Left lung (tissue), 4 donors: ENCODE measurements at regions not wholly inside any gene's neighbourhood (a gene's known extent, or its start where the extent isn't known, plus 50 kb on each side); places are given as distances from the start of the nearest gene placed in this dataset.

Source experiments
- ATAC-seq: fragments of 200-7000 bp; cut with Tn5 transposase; one replicate; pipeline ENCODE4 v1.9.1; 2020; ENCODE audit warnings: moderate library complexity
- DNase-seq, 4 donors: peaks; one replicate each; pipeline ENCODE4 v3.0.0-alpha.2; 2013 to 2020
- H3K27ac ChIP-seq, 2 donors: fragments of 200-600 bp; sonication (generic) in 1 of 2; one replicate each; pipeline versions ENCODE4 v1.5.0 to v1.8.0; 2020 to 2021
- H3K27me3 ChIP-seq, 2 donors: fragments of 200-600 bp; sonication (generic) in 1 of 2; one replicate each; pipeline versions ENCODE4 v1.5.0 to v1.8.0; 2020 to 2021
- H3K36me3 ChIP-seq, 2 donors: fragments of 200-600 bp; sonication (generic) in 1 of 2; one replicate each; pipeline versions ENCODE4 v1.5.0 to v1.8.0; 2020 to 2021
- H3K4me1 ChIP-seq, 2 donors: fragments of 200-600 bp; one replicate each; pipeline ENCODE4 v1.8.0; 2021
- H3K4me3 ChIP-seq, 2 donors: fragments of 200-600 bp; sonication (generic) in 1 of 2; one replicate each; pipeline versions ENCODE4 v1.5.0 to v1.8.0; 2020 to 2021; ENCODE audit warnings: mild to moderate bottlenecking in 1 of 2
- H3K9me3 ChIP-seq, 2 donors: fragments of 200-600 bp; sonication (generic) in 1 of 2; one replicate each; pipeline versions ENCODE4 v1.5.0 to v1.8.0; 2020 to 2021
- CTCF ChIP-seq, 2 donors: fragments of 200-600 bp; sonication (generic) in 1 of 2; IDR thresholded peaks; one replicate each; pipeline versions ENCODE4 v1.5.0 to v1.8.0; 2021; ENCODE audit warnings: antibody characterized with exemption in 2 of 2
- intact Hi-C, 2 donors: fragments of 100-400 bp; cut with DNase I; formaldehyde crosslinking; loops; one replicate each; pipeline versions ENCODE4 v1.11.2 to v1.14.2; 2022
- donor health status: DM: no; HTN: yes; CAD: no.
- donor health status: DM: no; HTN: no; CAD: no.

DNA sequence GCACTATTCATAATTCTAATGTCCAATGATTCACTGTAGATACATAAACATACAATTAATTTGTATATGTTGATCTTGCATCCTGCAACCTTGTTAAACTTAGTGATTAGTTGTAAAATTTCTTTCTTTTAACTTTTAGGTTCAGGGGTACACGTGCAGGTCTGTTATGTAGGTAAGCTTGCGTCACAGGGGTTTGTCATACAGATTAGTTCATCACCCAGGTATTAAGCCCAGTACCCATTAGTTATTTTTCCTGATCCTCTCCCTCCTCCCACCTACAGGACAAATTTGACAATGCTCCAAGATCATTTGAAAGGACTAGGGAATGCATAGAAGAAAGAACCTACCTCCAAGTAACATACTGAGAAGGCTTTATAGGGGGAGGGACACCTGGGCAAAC, 290.1 kb downstream of the SRBD1 start:
- Histone ChIP-seq H3K27me3 (no peaks in the 10 kb centered on the region), H3K4me1 (no peaks in the 10 kb centered on the region), H3K36me3 (no peaks in the 10 kb centered on the region), H3K27ac (no peak overlapping the region), H3K9me3 (peaks cover 0 to 6% of the 10 kb centered on the region in 2 donors), H3K4me3 (no peak overlapping the region)
- DNase-seq (no peak), ATAC-seq (no peak)
- intact Hi-C loops, result no loop called here
- no peak for TF ChIP-seq CTCF (IDR thresholded peaks at IDR 0.05)

- intact Hi-C loops, result no loop called here
- H3K36me3 ChIP-seq, result no peaks in the 10 kb centered on the region
- no peak overlapping the region for H3K4me3 ChIP-seq
- DNase-seq (peak in 1 of 4 donors; percentile 7), ATAC-seq (no peak)
- no peak for TF ChIP-seq CTCF (IDR thresholded peaks at IDR 0.05)
- no peaks in the 10 kb centered on the region for H3K27me3 ChIP-seq
- peaks cover 0 to 6% of the 10 kb centered on the region in 2 donors for H3K9me3 ChIP-seq
- H3K27ac ChIP-seq, result no peak overlapping the region
- no peaks in the 10 kb centered on the region for H3K4me1 ChIP-seq
These were observed 291.2 kb downstream of the SRBD1 start for GRCh38 chr2:45319683-45320455.

GRCh38 chr2:45318686-45319085, 292.4 kb downstream of the SRBD1 start:
- Histone ChIP-seq H3K4me3 (no peak overlapping the region), H3K27me3 (no peaks in the 10 kb centered on the region), H3K4me1 (no peaks in the 10 kb centered on the region), H3K27ac (no peak overlapping the region), H3K36me3 (no peaks in the 10 kb centered on the region), H3K9me3 (peaks cover 0 to 2% of the 10 kb centered on the region in 2 donors)
- ATAC-seq (no peak), DNase-seq (peak in 1 of 4 donors; percentile 26)
- TF ChIP-seq CTCF (IDR thresholded peaks at IDR 0.05), result no peak
- intact Hi-C loops, result no loop called here

- Histone ChIP-seq H3K4me3 (no peak overlapping the region), H3K36me3 (no peaks in the 10 kb centered on the region), H3K9me3 (no peaks in the 10 kb centered on the region), H3K27me3 (no peaks in the 10 kb centered on the region), H3K27ac (no peak overlapping the region), H3K4me1 (no peaks in the 10 kb centered on the region)
- TF ChIP-seq CTCF (IDR thresholded peaks at IDR 0.05), result no peak
- DNase-seq (no peak), ATAC-seq (no peak)
- intact Hi-C loops, result no loop called here
These were observed 294.3 kb downstream of the SRBD1 start for GRCh38 chr2:45316576-45317338.

DNA sequence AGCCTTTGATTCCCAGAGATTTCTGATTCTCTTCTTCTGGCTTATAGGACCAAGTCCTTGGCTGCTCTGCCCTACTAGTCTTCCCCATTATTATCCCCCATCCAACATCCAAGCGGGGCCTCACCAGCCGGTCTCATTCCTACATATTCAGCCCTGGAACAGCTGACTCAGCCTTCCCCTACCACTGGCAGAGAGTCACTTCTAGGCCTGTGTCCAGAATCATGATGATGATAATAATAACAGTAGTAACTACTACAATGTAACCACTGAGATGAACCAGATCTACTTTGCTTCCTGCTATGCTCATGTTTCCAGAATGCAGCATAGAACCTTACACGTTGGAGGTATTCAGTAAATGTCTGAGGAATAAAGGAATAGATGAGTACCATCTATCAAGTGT, 295.2 kb downstream of the SRBD1 start:
- H3K9me3 ChIP-seq, result no peaks in the 10 kb centered on the region
- no peaks in the 10 kb centered on the region for H3K27me3 ChIP-seq
- no peak overlapping the region for H3K27ac ChIP-seq
- intact Hi-C loops, result no loop called here
- no peaks in the 10 kb centered on the region for H3K36me3 ChIP-seq
- peak; percentile 57 for ATAC-seq
- TF ChIP-seq CTCF (IDR thresholded peaks at IDR 0.05), result no peak
- DNase-seq, result peak in 2 of 4 donors; percentile 63 to 79
- H3K4me1 ChIP-seq, result no peaks in the 10 kb centered on the region
- H3K4me3 ChIP-seq, result no peak overlapping the region
